Activated T-helper 17 cell treated with anti-CD3 and anti-CD28 coated beads, Interleukin-2, amount 50 U/mL, for 72 hours (primary cell): ENCODE measurements at regions not wholly inside any gene's neighbourhood (a gene's known extent, or its start where the extent isn't known, plus 50 kb on each side); places are given as distances from the start of the nearest gene placed in this dataset.
"Not testable (repeated sequence)": the region's sequence is repeated elsewhere in the genome, so short reads cannot be mapped to it uniquely, and the experiment has no call there.

ENCODE experiments used
- ATAC-seq: fragments of 150-1000 bp; cut with Tn5 transposase; replicated peaks from 2 replicates; pipeline ENCODE4 v1.10.0; 2021; ENCODE audit warnings: mild to moderate bottlenecking, moderate library complexity
- H3K27ac Mint-ChIP-seq: one replicate; pipeline ENCODE4 v1.8.0; 2022; ENCODE audit warnings: mixed read lengths
- H3K27me3 Mint-ChIP-seq: one replicate; pipeline ENCODE4 v1.8.0; 2022; ENCODE audit warnings: mixed read lengths
- H3K36me3 Mint-ChIP-seq: one replicate; pipeline ENCODE4 v1.8.0; 2022; ENCODE audit warnings: low read depth, mild to moderate bottlenecking, mixed read lengths
- H3K4me1 Mint-ChIP-seq: one replicate; pipeline ENCODE4 v1.8.0; 2022; ENCODE audit warnings: mixed read lengths
- H3K4me3 Mint-ChIP-seq: one replicate; pipeline ENCODE4 v1.8.0; 2022; ENCODE audit warnings: mild to moderate bottlenecking, mixed read lengths
- H3K9me3 Mint-ChIP-seq: one replicate; pipeline ENCODE4 v1.8.0; 2022; ENCODE audit warnings: mixed read lengths

- no peaks in the 10 kb centered on the region for H3K4me1 Mint-ChIP-seq
- no peaks in the 10 kb centered on the region for H3K9me3 Mint-ChIP-seq
- ATAC-seq: no peak
- H3K27me3 Mint-ChIP-seq: no peaks in the 10 kb centered on the region
- no peaks in the 10 kb centered on the region for H3K36me3 Mint-ChIP-seq
- no peak overlapping the region for H3K27ac Mint-ChIP-seq
- H3K4me3 Mint-ChIP-seq: no peak overlapping the region
Measured at GRCh38 chr1:80566123-80566522, 1234.6 kb upstream of the ADGRL2 start.

DNA sequence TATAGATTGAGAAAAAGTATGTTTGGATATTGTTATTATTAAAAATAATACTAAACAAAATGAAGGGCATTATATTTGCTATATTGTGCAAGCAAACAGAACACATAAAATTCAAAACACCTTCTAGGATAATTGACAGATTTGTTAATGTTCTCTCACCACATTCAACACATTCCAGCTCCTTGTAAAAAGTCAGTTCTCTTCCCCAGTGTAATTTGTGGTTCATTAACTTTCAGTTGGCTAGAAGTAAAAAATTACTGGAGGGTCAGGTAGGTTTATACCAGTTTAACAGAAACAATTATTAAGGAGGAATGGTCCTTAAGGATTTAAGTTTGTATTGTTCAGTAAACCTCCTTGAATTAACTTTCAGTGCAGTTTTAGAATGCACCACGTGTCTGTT lies 1235.3 kb upstream of the ADGRL2 start:
- Mint-ChIP-seq H3K27me3 (no peaks in the 10 kb centered on the region), H3K36me3 (no peaks in the 10 kb centered on the region), H3K9me3 (no peaks in the 10 kb centered on the region), H3K4me1 (no peaks in the 10 kb centered on the region), H3K27ac (no peak overlapping the region), H3K4me3 (no peak overlapping the region)
- ATAC-seq: no peak

GRCh38 chr1:80542231-80542630 lies 1258.5 kb upstream of the ADGRL2 start:
- no peak for ATAC-seq
- no peak overlapping the region for H3K4me3 Mint-ChIP-seq
- no peaks in the 10 kb centered on the region for H3K36me3 Mint-ChIP-seq
- peaks cover 4% of the 10 kb centered on the region for H3K9me3 Mint-ChIP-seq
- H3K27me3 Mint-ChIP-seq: no peaks in the 10 kb centered on the region
- H3K27ac Mint-ChIP-seq: no peak overlapping the region
- H3K4me1 Mint-ChIP-seq: no peaks in the 10 kb centered on the region

- Mint-ChIP-seq H3K4me1 (no peaks in the 10 kb centered on the region), H3K4me3 (no peak overlapping the region), H3K27me3 (no peaks in the 10 kb centered on the region), H3K27ac (no peak overlapping the region), H3K9me3 (peaks cover 7% of the 10 kb centered on the region), H3K36me3 (no peaks in the 10 kb centered on the region)
- no peak for ATAC-seq
Measured at GRCh38 chr1:80540596-80540995, 1260.1 kb upstream of the ADGRL2 start.

- ATAC-seq: no peak
- no peaks in the 10 kb centered on the region for H3K4me1 Mint-ChIP-seq
- H3K27me3 Mint-ChIP-seq: no peaks in the 10 kb centered on the region
- no peak overlapping the region for H3K27ac Mint-ChIP-seq
- H3K9me3 Mint-ChIP-seq: peaks cover 11% of the 10 kb centered on the region
- H3K4me3 Mint-ChIP-seq: no peak overlapping the region
- H3K36me3 Mint-ChIP-seq: no peaks in the 10 kb centered on the region
Measured at GRCh38 chr1:80540149-80540548, 1260.6 kb upstream of the ADGRL2 start.

- H3K36me3 Mint-ChIP-seq, H3K27ac Mint-ChIP-seq, ATAC-seq, H3K27me3 Mint-ChIP-seq, H3K4me3 Mint-ChIP-seq, H3K4me1 Mint-ChIP-seq: not testable (repeated sequence)
- peaks cover 14% of the 10 kb centered on the region for H3K9me3 Mint-ChIP-seq
Measured at GRCh38 chr1:80539298-80539697, 1261.4 kb upstream of the ADGRL2 start.

GRCh38 chr1:80536461-80536860 lies 1264.3 kb upstream of the ADGRL2 start:
- H3K9me3 Mint-ChIP-seq: peaks cover 14% of the 10 kb centered on the region
- H3K4me3 Mint-ChIP-seq: no peak overlapping the region
- no peaks in the 10 kb centered on the region for H3K36me3 Mint-ChIP-seq
- no peaks in the 10 kb centered on the region for H3K27me3 Mint-ChIP-seq
- ATAC-seq: no peak
- H3K27ac Mint-ChIP-seq: no peak overlapping the region
- H3K4me1 Mint-ChIP-seq: no peaks in the 10 kb centered on the region

DNA sequence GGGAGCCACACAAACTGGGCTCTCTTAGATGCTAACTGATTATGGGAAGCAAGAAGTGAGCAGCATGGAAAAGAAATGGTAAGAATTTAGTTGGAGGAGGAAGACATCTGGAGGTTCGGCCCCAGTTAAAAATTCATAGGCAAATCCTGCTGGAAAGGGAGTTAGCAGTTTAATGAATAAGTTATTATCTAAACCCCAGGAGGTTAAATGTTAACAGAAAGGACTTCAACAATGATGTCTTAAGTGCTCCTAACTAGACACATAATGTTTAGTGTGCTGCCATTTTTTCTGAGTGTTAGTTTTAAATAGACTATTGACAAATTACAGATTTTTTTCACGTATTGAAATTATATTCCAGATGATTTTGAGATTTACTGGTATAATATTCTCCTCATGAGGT lies 1265.3 kb upstream of the ADGRL2 start:
- no peaks in the 10 kb centered on the region for H3K4me1 Mint-ChIP-seq
- H3K36me3 Mint-ChIP-seq: no peaks in the 10 kb centered on the region
- no peaks in the 10 kb centered on the region for H3K27me3 Mint-ChIP-seq
- ATAC-seq: no peak
- H3K27ac Mint-ChIP-seq: no peak overlapping the region
- no peak overlapping the region for H3K4me3 Mint-ChIP-seq
- peaks cover 14% of the 10 kb centered on the region for H3K9me3 Mint-ChIP-seq

DNA sequence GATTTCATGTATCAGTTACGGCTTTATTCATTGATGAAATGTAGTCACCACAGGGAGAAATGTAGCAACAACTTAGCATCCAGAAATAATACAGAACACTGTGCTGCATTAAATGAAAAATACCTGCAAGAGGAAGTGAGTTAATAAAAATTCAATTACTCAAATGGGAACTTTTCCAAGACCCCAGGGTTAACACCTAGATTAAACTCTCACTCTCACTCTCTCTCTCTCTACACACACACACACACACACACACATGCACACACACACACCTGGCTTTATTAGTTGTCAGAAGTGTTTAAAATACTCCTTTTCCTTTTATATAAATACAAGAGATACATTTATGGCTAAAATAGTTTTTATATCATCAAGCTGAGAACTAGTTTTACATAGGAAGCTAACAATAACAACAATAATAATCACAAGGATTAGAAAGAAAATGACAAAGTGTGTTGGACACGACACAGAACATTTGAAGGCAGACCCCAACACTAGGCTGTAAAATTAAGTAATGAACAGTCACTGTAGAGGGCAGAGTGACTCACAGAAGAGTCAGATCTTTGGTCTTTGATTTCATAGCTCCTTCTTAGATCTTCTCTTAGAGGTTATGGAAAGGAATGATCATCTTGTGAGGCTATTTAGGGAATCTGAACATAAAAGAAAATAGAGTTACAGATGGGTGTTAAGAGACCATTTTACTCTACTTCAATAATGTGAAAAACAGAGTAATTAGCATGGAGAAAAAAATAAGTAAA lies 1266.0 kb upstream of the ADGRL2 start:
- Mint-ChIP-seq H3K4me1 (no peaks in the 10 kb centered on the region), H3K4me3 (no peak overlapping the region), H3K27me3 (no peaks in the 10 kb centered on the region), H3K36me3 (no peaks in the 10 kb centered on the region), H3K9me3 (peaks cover 14% of the 10 kb centered on the region), H3K27ac (no peak overlapping the region)
- no peak for ATAC-seq

DNA sequence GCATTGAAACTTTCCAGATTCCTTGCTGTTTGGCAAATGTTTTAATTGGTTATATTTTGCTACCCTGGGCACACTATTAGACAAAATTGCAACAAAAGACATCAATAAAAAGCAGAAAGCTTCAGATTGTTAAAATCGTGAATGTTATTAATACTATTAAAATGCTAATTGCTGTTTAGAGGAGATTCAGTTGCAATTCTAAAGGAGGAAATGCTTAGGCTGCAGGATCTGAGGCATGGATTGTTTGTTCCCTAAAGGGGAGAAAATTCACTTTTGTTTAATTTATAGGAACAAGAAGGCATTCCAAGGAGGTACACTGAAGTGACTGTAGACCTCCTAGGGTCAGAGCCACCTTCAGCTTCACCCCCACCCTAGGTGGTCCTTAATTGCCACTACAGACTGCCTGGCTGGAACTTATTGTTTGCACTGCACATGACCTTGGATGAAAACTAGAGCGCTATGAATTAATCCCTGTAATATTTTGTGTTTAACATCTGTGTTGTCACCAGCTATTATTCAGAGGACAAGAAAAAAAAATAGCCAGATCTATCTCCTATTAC lies 1266.9 kb upstream of the ADGRL2 start:
- no peak overlapping the region for H3K4me3 Mint-ChIP-seq
- no peaks in the 10 kb centered on the region for H3K27me3 Mint-ChIP-seq
- H3K27ac Mint-ChIP-seq: no peak overlapping the region
- no peak for ATAC-seq
- H3K4me1 Mint-ChIP-seq: no peaks in the 10 kb centered on the region
- peaks cover 14% of the 10 kb centered on the region for H3K9me3 Mint-ChIP-seq
- H3K36me3 Mint-ChIP-seq: no peaks in the 10 kb centered on the region

DNA sequence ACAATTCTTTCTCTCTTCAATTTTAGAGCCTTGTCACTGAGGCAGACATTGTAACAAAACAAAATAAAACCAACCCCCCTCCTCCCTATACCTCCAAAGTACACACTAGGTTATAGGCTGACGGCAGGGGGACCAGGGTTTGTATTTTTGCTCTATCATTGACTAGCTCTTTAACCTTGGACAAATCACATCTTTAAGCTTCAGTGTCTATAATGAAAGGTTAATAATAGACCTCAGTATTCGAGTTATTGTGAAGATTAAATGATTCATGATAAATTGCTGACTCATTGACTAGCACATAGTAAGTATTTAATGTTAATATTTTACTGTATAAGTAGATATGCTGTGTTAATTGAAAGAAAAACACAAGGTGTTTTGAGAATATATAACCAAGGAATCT lies 1267.6 kb upstream of the ADGRL2 start:
- Mint-ChIP-seq H3K27ac (no peak overlapping the region), H3K27me3 (no peaks in the 10 kb centered on the region), H3K4me3 (no peak overlapping the region), H3K36me3 (no peaks in the 10 kb centered on the region), H3K9me3 (peaks cover 14% of the 10 kb centered on the region), H3K4me1 (no peaks in the 10 kb centered on the region)
- no peak for ATAC-seq

DNA sequence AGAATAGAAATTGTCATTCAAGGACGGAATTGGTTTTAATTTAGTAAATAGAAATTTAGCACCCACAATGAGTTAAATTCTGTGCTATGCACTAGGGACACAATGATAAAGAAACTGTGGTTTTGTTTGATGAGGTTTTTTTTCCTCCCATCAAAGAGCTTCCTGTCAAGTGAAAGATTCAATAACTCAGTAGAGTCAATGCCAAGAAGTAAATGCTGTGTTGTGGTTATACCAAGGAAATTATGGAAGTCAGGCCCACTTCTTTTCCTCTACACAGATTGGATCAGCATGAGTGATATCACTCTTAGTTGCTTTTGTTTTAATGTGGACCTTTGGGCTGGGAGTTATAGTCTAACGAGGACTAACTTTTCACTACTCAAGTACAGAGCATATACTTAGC lies 1269.6 kb upstream of the ADGRL2 start:
- H3K4me1 Mint-ChIP-seq: no peaks in the 10 kb centered on the region
- peaks cover 10% of the 10 kb centered on the region for H3K9me3 Mint-ChIP-seq
- no peak for ATAC-seq
- H3K36me3 Mint-ChIP-seq: no peaks in the 10 kb centered on the region
- H3K27ac Mint-ChIP-seq: no peak overlapping the region
- H3K27me3 Mint-ChIP-seq: no peaks in the 10 kb centered on the region
- H3K4me3 Mint-ChIP-seq: no peak overlapping the region

DNA sequence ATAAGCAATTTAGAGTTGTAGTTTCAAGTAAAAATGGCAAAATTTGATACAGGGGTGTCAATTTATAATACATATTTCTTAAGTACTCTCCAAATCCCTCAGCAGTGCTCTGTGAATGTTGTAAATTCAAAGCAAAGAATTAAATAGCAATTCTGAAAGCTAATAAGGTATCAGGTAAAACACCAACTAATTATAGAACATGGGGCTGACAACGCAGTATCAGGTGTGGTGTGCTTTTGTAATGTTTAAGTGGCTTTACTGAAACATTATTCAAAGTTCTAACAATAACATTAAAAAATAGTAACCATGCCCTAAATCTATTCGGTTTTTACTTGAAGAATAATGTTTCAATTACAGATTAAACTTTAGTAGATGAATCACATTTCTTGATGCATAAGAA lies 1271.2 kb upstream of the ADGRL2 start:
- no peak for ATAC-seq
- Mint-ChIP-seq H3K4me1 (no peaks in the 10 kb centered on the region), H3K27ac (no peak overlapping the region), H3K27me3 (no peaks in the 10 kb centered on the region), H3K4me3 (no peak overlapping the region), H3K9me3 (no peaks in the 10 kb centered on the region), H3K36me3 (no peaks in the 10 kb centered on the region)

- ATAC-seq: no peak
- Mint-ChIP-seq H3K27ac (no peak overlapping the region), H3K4me1 (no peaks in the 10 kb centered on the region), H3K27me3 (no peaks in the 10 kb centered on the region), H3K36me3 (no peaks in the 10 kb centered on the region), H3K4me3 (no peak overlapping the region), H3K9me3 (peaks cover 6% of the 10 kb centered on the region)
Measured at GRCh38 chr1:80523861-80524260, 1276.9 kb upstream of the ADGRL2 start.

GRCh38 chr1:80523071-80523470 lies 1277.7 kb upstream of the ADGRL2 start:
- ATAC-seq, H3K4me3 Mint-ChIP-seq, H3K9me3 Mint-ChIP-seq, H3K36me3 Mint-ChIP-seq, H3K4me1 Mint-ChIP-seq, H3K27ac Mint-ChIP-seq, H3K27me3 Mint-ChIP-seq: not testable (repeated sequence)

DNA sequence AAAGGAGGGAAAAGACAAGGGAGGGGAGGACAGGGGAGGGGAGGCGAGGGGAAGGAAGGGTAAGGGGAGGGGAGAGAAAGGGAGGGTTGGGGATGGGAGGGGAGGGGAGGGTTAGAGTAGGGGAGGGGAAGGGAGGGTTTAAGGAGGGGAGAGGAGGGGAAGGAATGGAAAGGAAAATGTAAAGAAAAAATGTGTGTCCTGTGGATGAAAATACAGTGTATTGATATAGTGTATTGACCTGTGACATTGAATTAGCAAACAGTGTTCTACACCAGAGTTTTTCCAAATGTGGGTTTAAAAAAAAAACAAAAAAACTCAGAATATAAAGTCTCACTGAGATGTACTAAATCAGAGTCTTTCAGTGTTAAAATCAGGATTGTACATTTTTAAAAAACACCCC lies 1279.8 kb upstream of the ADGRL2 start:
- H3K36me3 Mint-ChIP-seq: no peaks in the 10 kb centered on the region
- no peaks in the 10 kb centered on the region for H3K27me3 Mint-ChIP-seq
- no peak for ATAC-seq
- H3K9me3 Mint-ChIP-seq: peaks cover 11% of the 10 kb centered on the region
- H3K4me1 Mint-ChIP-seq: no peaks in the 10 kb centered on the region
- no peak overlapping the region for H3K27ac Mint-ChIP-seq
- no peak overlapping the region for H3K4me3 Mint-ChIP-seq
